Loucy (cell line): ENCODE measurements at regions not wholly inside any gene's neighbourhood (a gene's known extent, or its start where the extent isn't known, plus 50 kb on each side); places are given as distances from the start of the nearest gene placed in this dataset.

ENCODE experiments used
- H2AFZ ChIP-seq: fragments of 200-600 bp; sonication (generic); 2 replicates; pipeline ENCODE4 v1.6.0; 2016; ENCODE audit warnings: antibody characterized with exemption, mild to moderate bottlenecking, low read length, moderate library complexity
- H3F3A ChIP-seq: fragments of 200-600 bp; 2 replicates; pipeline ENCODE4 v1.6.0; 2016; ENCODE audit warnings: antibody characterized with exemption, low read depth, mild to moderate bottlenecking
- H3K27me3 ChIP-seq: fragments of 200-600 bp; sonication (generic); 2 replicates; pipeline ENCODE4 v1.6.1; 2014; ENCODE audit warnings: low read length, mild to moderate bottlenecking; ENCODE audit not compliant: insufficient read depth, poor library complexity, severe bottlenecking
- H3K36me3 ChIP-seq: fragments of 200-600 bp; sonication (generic); 2 replicates; pipeline ENCODE4 v1.6.1; 2016; ENCODE audit warnings: low read length; ENCODE audit not compliant: insufficient read depth
- H3K4me1 ChIP-seq: fragments of 200-600 bp; sonication (generic); 2 replicates; pipeline ENCODE4 v1.5.1; 2014; ENCODE audit warnings: low read length, mild to moderate bottlenecking; ENCODE audit not compliant: insufficient read depth, poor library complexity, severe bottlenecking
- H3K4me2 ChIP-seq: fragments of 200-600 bp; sonication (generic); 2 replicates; pipeline ENCODE4 v1.6.0; 2014; ENCODE audit warnings: antibody characterized with exemption, low read length, low read depth, mild to moderate bottlenecking; ENCODE audit not compliant: poor library complexity, severe bottlenecking
- H3K4me3 ChIP-seq: fragments of 200-600 bp; sonication (generic); 2 replicates; pipeline ENCODE4 v1.5.1; 2014; ENCODE audit warnings: low read length, mild to moderate bottlenecking, mixed read lengths; ENCODE audit not compliant: poor library complexity, severe bottlenecking
- H3K79me2 ChIP-seq: fragments of 200-600 bp; sonication (generic); 2 replicates; pipeline ENCODE4 v1.6.1; 2014; ENCODE audit warnings: low read length; ENCODE audit not compliant: insufficient read depth
- H3K9ac ChIP-seq: fragments of 200-600 bp; sonication (generic); 2 replicates; pipeline ENCODE4 v1.6.0; 2014; ENCODE audit warnings: mild to moderate bottlenecking, low read depth, low read length, moderate library complexity; ENCODE audit not compliant: poor library complexity, severe bottlenecking
- H3K9me2 ChIP-seq: fragments of 200-600 bp; sonication (generic); replicated peaks from 2 replicates; pipeline ENCODE4 v1.6.1; 2016; ENCODE audit warnings: low read depth, low read length, mixed read lengths
- H3K9me3 ChIP-seq: fragments of 200-600 bp; sonication (generic); 2 replicates; pipeline ENCODE4 v1.6.1; 2014; ENCODE audit warnings: mild to moderate bottlenecking, antibody characterized with exemption, low read length, low read depth; ENCODE audit not compliant: insufficient read depth
- H4K20me1 ChIP-seq: fragments of 200-600 bp; sonication (generic); 2 replicates; pipeline ENCODE4 v1.6.0; 2014; ENCODE audit warnings: antibody characterized with exemption, low read length, mild to moderate bottlenecking; ENCODE audit not compliant: insufficient read depth, poor library complexity, severe bottlenecking
- EZH2phosphoT487 ChIP-seq: fragments of 200-600 bp; IDR thresholded peaks from 2 replicates; pipeline ENCODE4 v1.6.1; 2018; ENCODE audit warnings: antibody characterized with exemption, mild to moderate bottlenecking, moderate library complexity, borderline replicate concordance
- TF ChIP-seq, protein P1 (sequence below): fragments of 200-600 bp; sonication (generic); conservative IDR thresholded peaks from 2 replicates; pipeline ENCODE4 v1.5.1; 2014; ENCODE audit warnings: mild to moderate bottlenecking, antibody characterized with exemption, low read length

DNA sequence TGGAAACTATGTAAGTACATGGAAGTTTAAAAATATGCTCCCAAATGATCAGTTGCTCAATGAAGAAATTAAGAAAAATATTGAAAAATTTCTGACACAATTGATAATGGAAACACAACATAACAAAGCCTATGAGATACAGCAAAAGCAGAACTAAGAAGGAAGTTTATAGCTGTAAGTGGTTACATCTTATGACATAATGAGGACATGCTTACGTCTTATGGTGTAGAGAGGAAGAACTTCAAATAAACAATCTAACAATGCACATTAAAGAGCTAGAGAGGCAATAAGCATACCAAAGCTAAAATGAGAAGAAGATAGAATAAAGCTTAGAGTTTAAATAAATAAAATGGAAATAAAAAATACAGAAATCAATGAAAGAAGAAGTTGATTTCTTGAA is 50.0 kb upstream of the CEACAM21 start:
- Histone ChIP-seq H3K9me2 (no peaks in the 10 kb centered on the region), H3K27me3 (peaks cover 56% of the 10 kb centered on the region), H3K9ac (no peak overlapping the region), H3K79me2 (no peaks in the 10 kb centered on the region), H3K4me1 (peaks cover 13% of the 10 kb centered on the region), H3K4me2 (no peak overlapping the region), H3F3A (no peaks in the 10 kb centered on the region), H3K4me3 (no peak overlapping the region), H3K36me3 (no peaks in the 10 kb centered on the region), H2AFZ (no peak overlapping the region), H4K20me1 (no peaks in the 10 kb centered on the region), H3K9me3 (no peaks in the 10 kb centered on the region)
- TF ChIP-seq, protein P1, sequence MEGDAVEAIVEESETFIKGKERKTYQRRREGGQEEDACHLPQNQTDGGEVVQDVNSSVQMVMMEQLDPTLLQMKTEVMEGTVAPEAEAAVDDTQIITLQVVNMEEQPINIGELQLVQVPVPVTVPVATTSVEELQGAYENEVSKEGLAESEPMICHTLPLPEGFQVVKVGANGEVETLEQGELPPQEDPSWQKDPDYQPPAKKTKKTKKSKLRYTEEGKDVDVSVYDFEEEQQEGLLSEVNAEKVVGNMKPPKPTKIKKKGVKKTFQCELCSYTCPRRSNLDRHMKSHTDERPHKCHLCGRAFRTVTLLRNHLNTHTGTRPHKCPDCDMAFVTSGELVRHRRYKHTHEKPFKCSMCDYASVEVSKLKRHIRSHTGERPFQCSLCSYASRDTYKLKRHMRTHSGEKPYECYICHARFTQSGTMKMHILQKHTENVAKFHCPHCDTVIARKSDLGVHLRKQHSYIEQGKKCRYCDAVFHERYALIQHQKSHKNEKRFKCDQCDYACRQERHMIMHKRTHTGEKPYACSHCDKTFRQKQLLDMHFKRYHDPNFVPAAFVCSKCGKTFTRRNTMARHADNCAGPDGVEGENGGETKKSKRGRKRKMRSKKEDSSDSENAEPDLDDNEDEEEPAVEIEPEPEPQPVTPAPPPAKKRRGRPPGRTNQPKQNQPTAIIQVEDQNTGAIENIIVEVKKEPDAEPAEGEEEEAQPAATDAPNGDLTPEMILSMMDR = no peak
- no peak for TF ChIP-seq EZH2phosphoT487
